PC-9 (cell line): ENCODE measurements at regions not wholly inside any gene's neighbourhood (a gene's known extent, or its start where the extent isn't known, plus 50 kb on each side); places are given as distances from the start of the nearest gene placed in this dataset.

Experiments used
- BruUV-seq: library from RNA; stranded (reverse); fragments of 400-500 nt; replicated peaks from 2 replicates; lab custom pipeline; 2021; lab: Mats Ljungman, UMichigan
- CTCF ChIA-PET: fragments of 300-600 bp; sonication (Branson Sonifier 250); formaldehyde crosslinking; loops from one replicate; lab custom pipeline; 2022; ENCODE audit warnings: antibody characterized with exemption; lab: Charles Lee
- POLR2A ChIA-PET: fragments of 300-600 bp; sonication (Branson Sonifier 250); formaldehyde crosslinking; loops from one replicate; lab custom pipeline; 2022; ENCODE audit warnings: antibody characterized with exemption; ENCODE audit not compliant: unreplicated experiment; lab: Charles Lee
- DNase-seq, 2 experiments: peaks; one replicate each; pipeline versions ENCODE4 v3.0.0 to v3.0.0-alpha.2; 2015 to 2022; ENCODE audit warnings: mixed read lengths in 1 of 2
- H2AFZ ChIP-seq: fragments of 200-600 bp; sonication (generic); 2 replicates; pipeline ENCODE4 v1.8.1; 2017; ENCODE audit warnings: antibody characterized with exemption
- H3F3A ChIP-seq: fragments of 200-600 bp; sonication (generic); 2 replicates; pipeline ENCODE4 v1.8.1; 2017; ENCODE audit warnings: antibody characterized with exemption, mild to moderate bottlenecking, low read depth; ENCODE audit not compliant: insufficient read depth
- H3K27ac ChIP-seq: fragments of 200-600 bp; sonication (generic); 2 replicates; pipeline ENCODE4 v1.6.1; 2016; ENCODE audit warnings: mixed run types
- H3K27me3 ChIP-seq: fragments of 200-600 bp; sonication (generic); 2 replicates; pipeline ENCODE4 v1.6.1; 2016; ENCODE audit warnings: low read depth, mixed run types; ENCODE audit not compliant: insufficient read depth
- H3K36me3 ChIP-seq: fragments of 200-600 bp; sonication (generic); 2 replicates; pipeline ENCODE4 v1.6.1; 2016; ENCODE audit warnings: low read depth, mixed run types
- H3K4me1 ChIP-seq: fragments of 200-600 bp; sonication (generic); replicated peaks from 2 replicates; pipeline ENCODE4 v1.6.1; 2016; ENCODE audit warnings: mixed run types; ENCODE audit not compliant: insufficient read depth
- H3K4me2 ChIP-seq: fragments of 200-600 bp; sonication (generic); 2 replicates; pipeline ENCODE4 v1.6.1; 2017; ENCODE audit warnings: mixed run types
- H3K4me3 ChIP-seq: fragments of 200-600 bp; sonication (generic); 2 replicates; pipeline ENCODE4 v1.6.1; 2016; ENCODE audit warnings: mixed run types
- H3K79me2 ChIP-seq: fragments of 200-600 bp; sonication (generic); 2 replicates; pipeline ENCODE4 v1.6.1; 2017; ENCODE audit warnings: low read depth, mixed run types
- H3K9me2 ChIP-seq: fragments of 200-600 bp; sonication (generic); 2 replicates; pipeline ENCODE4 v1.8.1; 2017; ENCODE audit warnings: mild to moderate bottlenecking; ENCODE audit not compliant: insufficient read depth
- H3K9me3 ChIP-seq: fragments of 200-600 bp; sonication (generic); 2 replicates; pipeline ENCODE4 v1.8.1; 2016; ENCODE audit warnings: low read depth; ENCODE audit not compliant: insufficient read depth
- H4K20me1 ChIP-seq: fragments of 200-600 bp; sonication (generic); 2 replicates; pipeline ENCODE4 v1.8.1; 2017; ENCODE audit not compliant: insufficient read depth
- EZH2 ChIP-seq: fragments of 200-600 bp; sonication (generic); IDR thresholded peaks from 2 replicates; pipeline ENCODE4 v1.8.0; 2017; ENCODE audit warnings: antibody characterized with exemption, low read depth
- intact Hi-C: fragments of 100-400 bp; cut with micrococcal nuclease; formaldehyde crosslinking; loops from one replicate; pipeline ENCODE4 v1.10.0; 2022; ENCODE audit not compliant: unreplicated experiment
- TF ChIP-seq, protein P1 (sequence below): fragments of 200-600 bp; sonication (generic); conservative IDR thresholded peaks from 2 replicates; pipeline ENCODE4 v1.6.1; 2017; ENCODE audit warnings: mixed run types, antibody characterized with exemption, mild to moderate bottlenecking, moderate library complexity

DNA sequence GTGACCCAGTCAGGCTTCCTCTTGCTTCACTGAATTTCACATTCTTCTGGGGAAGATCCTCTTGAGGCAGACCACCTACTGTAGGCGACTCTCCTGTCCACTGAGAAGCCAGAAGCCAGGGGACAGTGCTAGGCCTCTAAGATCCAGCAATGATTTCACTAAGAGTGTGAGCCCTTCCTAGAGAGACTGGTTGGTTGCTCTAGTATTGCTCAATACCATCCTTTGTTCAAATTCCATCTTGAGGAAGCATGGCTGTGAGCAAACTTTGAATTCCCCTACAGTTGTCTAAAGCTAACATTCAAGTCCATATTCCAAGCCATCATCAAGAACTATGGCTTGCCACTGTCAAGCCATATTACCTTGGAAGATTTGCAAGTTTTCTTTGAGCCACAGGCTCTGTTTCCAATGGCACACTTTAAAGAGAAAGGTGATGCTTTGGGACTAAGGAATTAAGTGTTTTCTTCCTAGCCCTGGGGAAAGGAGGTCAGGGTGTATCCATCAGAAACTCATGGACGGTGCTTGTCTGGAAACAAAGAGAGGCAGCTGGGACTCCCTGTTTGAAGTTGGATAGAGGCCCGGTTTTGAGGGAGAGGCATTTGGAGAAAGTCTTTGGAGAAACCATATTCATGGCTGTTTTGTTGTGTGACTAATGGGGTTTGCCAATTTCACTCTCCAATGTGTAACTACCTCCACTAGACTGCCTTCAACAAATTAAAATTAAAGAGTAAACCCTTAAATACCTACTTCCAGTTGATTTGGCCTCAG, 1217.9 kb downstream of the VRK1 start:
- Histone ChIP-seq H3K9me3 (no peaks in the 10 kb centered on the region), H3K27me3 (no peaks in the 10 kb centered on the region), H3K27ac (no peak overlapping the region), H3K9me2 (no peaks in the 10 kb centered on the region), H3K4me1 (no peaks in the 10 kb centered on the region), H3K4me2 (no peak overlapping the region), H4K20me1 (no peaks in the 10 kb centered on the region), H3K4me3 (no peak overlapping the region), H3K36me3 (no peaks in the 10 kb centered on the region), H2AFZ (no peak overlapping the region), H3F3A (no peaks in the 10 kb centered on the region), H3K79me2 (no peaks in the 10 kb centered on the region)
- DNase-seq = no peak
- POLR2A ChIA-PET = no interaction called here
- TF ChIP-seq, protein P1, sequence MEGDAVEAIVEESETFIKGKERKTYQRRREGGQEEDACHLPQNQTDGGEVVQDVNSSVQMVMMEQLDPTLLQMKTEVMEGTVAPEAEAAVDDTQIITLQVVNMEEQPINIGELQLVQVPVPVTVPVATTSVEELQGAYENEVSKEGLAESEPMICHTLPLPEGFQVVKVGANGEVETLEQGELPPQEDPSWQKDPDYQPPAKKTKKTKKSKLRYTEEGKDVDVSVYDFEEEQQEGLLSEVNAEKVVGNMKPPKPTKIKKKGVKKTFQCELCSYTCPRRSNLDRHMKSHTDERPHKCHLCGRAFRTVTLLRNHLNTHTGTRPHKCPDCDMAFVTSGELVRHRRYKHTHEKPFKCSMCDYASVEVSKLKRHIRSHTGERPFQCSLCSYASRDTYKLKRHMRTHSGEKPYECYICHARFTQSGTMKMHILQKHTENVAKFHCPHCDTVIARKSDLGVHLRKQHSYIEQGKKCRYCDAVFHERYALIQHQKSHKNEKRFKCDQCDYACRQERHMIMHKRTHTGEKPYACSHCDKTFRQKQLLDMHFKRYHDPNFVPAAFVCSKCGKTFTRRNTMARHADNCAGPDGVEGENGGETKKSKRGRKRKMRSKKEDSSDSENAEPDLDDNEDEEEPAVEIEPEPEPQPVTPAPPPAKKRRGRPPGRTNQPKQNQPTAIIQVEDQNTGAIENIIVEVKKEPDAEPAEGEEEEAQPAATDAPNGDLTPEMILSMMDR = no peak
- TF ChIP-seq EZH2 = no peak
- CTCF ChIA-PET = no interaction called here
- intact Hi-C loops = no loop called here
- BruUV-seq = no TSS peak

DNA sequence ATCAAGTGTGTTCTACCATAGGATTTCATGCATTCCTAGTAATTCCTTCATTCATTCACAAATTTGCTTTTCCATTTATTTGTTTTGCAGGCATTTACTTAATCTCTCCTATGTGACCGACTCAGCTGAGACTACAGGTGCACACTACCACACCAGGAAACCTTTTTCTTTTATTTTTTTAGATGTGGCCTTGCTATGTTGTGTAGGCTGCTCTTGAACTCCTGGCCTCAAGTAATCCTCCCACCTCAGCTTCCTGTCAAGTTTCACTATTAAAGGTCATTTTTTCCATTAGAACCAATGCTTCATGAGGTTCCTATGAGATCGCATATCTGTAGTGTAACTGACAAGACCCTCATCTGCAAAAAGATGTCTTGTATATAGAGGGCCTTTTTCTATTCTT, 1218.7 kb downstream of the VRK1 start:
- no peak overlapping the region for H3K27ac ChIP-seq
- no peak for DNase-seq
- no peak overlapping the region for H3K4me2 ChIP-seq
- no peaks in the 10 kb centered on the region for H3K27me3 ChIP-seq
- no peaks in the 10 kb centered on the region for H3K79me2 ChIP-seq
- no peaks in the 10 kb centered on the region for H3K4me1 ChIP-seq
- CTCF ChIA-PET = no interaction called here
- no peaks in the 10 kb centered on the region for H3K36me3 ChIP-seq
- H4K20me1 ChIP-seq = no peaks in the 10 kb centered on the region
- no peak overlapping the region for H2AFZ ChIP-seq
- no peaks in the 10 kb centered on the region for H3K9me2 ChIP-seq
- TF ChIP-seq EZH2 = no peak
- TF ChIP-seq, protein P1 = no peak
- no peak overlapping the region for H3K4me3 ChIP-seq
- POLR2A ChIA-PET = no interaction called here
- BruUV-seq = no TSS peak
- intact Hi-C loops = no loop called here
- no peaks in the 10 kb centered on the region for H3F3A ChIP-seq
- H3K9me3 ChIP-seq = no peaks in the 10 kb centered on the region

DNA sequence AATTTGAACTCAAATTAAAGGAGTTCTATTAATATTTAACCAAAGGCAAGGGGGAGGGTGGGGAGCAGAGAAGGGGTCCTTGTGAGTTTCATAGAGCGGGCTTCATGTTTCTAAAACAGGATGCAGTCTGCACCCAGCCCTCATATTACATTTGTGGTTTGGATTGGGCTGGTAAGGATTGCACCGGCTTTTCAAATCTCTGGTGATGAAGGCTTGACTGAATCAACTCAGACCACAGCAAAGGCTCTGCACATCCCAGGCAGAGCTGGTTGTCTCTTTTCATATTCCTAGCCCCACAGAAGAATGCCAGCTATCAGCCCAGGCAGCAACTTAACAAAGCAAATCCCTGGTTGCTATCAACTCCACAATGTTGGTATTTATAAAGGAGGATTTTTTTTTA, 1221.4 kb downstream of the VRK1 start:
- H3K4me1 ChIP-seq = no peaks in the 10 kb centered on the region
- no peaks in the 10 kb centered on the region for H3F3A ChIP-seq
- H2AFZ ChIP-seq = no peak overlapping the region
- H3K9me2 ChIP-seq = no peaks in the 10 kb centered on the region
- POLR2A ChIA-PET = no interaction called here
- no peaks in the 10 kb centered on the region for H3K9me3 ChIP-seq
- H3K36me3 ChIP-seq = no peaks in the 10 kb centered on the region
- no peak for DNase-seq
- H3K79me2 ChIP-seq = no peaks in the 10 kb centered on the region
- CTCF ChIA-PET = no interaction called here
- intact Hi-C loops = no loop called here
- 0 out of 2 replicates have a peak, but pooled peaks cover 3% of the 10 kb centered on the region for H3K27me3 ChIP-seq
- TF ChIP-seq EZH2 = no peak
- TF ChIP-seq, protein P1 = no peak
- H3K27ac ChIP-seq = no peak overlapping the region
- no peaks in the 10 kb centered on the region for H4K20me1 ChIP-seq
- no peak overlapping the region for H3K4me2 ChIP-seq
- BruUV-seq = no TSS peak
- H3K4me3 ChIP-seq = no peak overlapping the region
